Fibroblast of lung (primary cell): ENCODE measurements at regions not wholly inside any gene's neighbourhood (a gene's known extent, or its start where the extent isn't known, plus 50 kb on each side); places are given as distances from the start of the nearest gene placed in this dataset.

ENCODE experiments used
- DNase-seq, 2 donors: peaks; one replicate each; pipeline versions ENCODE4 v3.0.0 to v3.0.0-alpha.2; 2010; ENCODE audit warnings: low read depth in 2 of 2
- H2AFZ ChIP-seq: 2 replicates; pipeline ENCODE4 v1.5.1; 2012; ENCODE audit warnings: low read length, control low read depth, inconsistent platforms
- H3K27ac ChIP-seq: 2 replicates; pipeline ENCODE4 v1.5.1; 2011; ENCODE audit warnings: low read length, control low read depth; ENCODE audit not compliant: insufficient read depth
- H3K27me3 ChIP-seq: 2 replicates; pipeline ENCODE4 v1.5.1; 2011; ENCODE audit warnings: mild to moderate bottlenecking, low read length; ENCODE audit not compliant: control insufficient read depth, insufficient read depth
- H3K36me3 ChIP-seq: 2 replicates; pipeline ENCODE4 v1.5.1; 2011; ENCODE audit warnings: low read length; ENCODE audit not compliant: control insufficient read depth, insufficient read depth
- H3K4me1 ChIP-seq: 2 replicates; pipeline ENCODE4 v1.5.1; 2011; ENCODE audit warnings: low read length; ENCODE audit not compliant: control insufficient read depth, insufficient read depth; ENCODE audit errors: extremely low read depth
- H3K4me2 ChIP-seq: 2 replicates; pipeline ENCODE4 v1.5.1; 2011; ENCODE audit warnings: low read length, control low read depth; ENCODE audit not compliant: insufficient read depth; ENCODE audit errors: extremely low read depth
- H3K4me3 ChIP-seq, 4 experiments: fragments of 200-600 bp in 1 of 4; sonication (generic) in 1 of 4; replicated peaks in 1 of 4; 2 replicates each; pipeline ENCODE4 v1.5.1; 2011 to 2016; ENCODE audit warnings: low read length in 4 of 4, low read depth in 3 of 4, mild to moderate bottlenecking in 3 of 4, control low read depth in 2 of 4, inconsistent platforms in 1 of 4, mixed read lengths in 1 of 4; ENCODE audit not compliant: insufficient read depth in 1 of 4; ENCODE audit errors: control extremely low read depth in 1 of 4
- H3K79me2 ChIP-seq: 2 replicates; pipeline ENCODE4 v1.5.1; 2012; ENCODE audit warnings: mild to moderate bottlenecking, low read length, inconsistent platforms; ENCODE audit not compliant: control insufficient read depth, insufficient read depth
- H3K9ac ChIP-seq: 2 replicates; pipeline ENCODE4 v1.5.1; 2011; ENCODE audit warnings: mild to moderate bottlenecking, low read length, control low read depth; ENCODE audit not compliant: insufficient read depth
- H3K9me3 ChIP-seq: 2 replicates; pipeline ENCODE4 v1.5.1; 2012; ENCODE audit warnings: low read depth, low read length; ENCODE audit not compliant: control insufficient read depth, insufficient read depth
- H4K20me1 ChIP-seq: 2 replicates; pipeline ENCODE4 v1.5.1; 2011; ENCODE audit warnings: low read length; ENCODE audit not compliant: control insufficient read depth, insufficient read depth; ENCODE audit errors: extremely low read depth
- EZH2 ChIP-seq: IDR thresholded peaks from 2 replicates; pipeline ENCODE4 v1.5.1; 2012; ENCODE audit warnings: low read length, control low read depth, mild to moderate bottlenecking; ENCODE audit errors: missing control alignments
- TF ChIP-seq, protein P1 (sequence below), 2 donors: IDR thresholded peaks in 1 of 2; conservative IDR thresholded peaks in 1 of 2; 1 replicate in 1 of 2; 2 replicates in 1 of 2; pipeline ENCODE4 v1.5.1; 2011 to 2012; ENCODE audit warnings: low read length in 2 of 2, control low read depth in 1 of 2, inconsistent platforms in 1 of 2, low read depth in 1 of 2, mild to moderate bottlenecking in 1 of 2

DNA sequence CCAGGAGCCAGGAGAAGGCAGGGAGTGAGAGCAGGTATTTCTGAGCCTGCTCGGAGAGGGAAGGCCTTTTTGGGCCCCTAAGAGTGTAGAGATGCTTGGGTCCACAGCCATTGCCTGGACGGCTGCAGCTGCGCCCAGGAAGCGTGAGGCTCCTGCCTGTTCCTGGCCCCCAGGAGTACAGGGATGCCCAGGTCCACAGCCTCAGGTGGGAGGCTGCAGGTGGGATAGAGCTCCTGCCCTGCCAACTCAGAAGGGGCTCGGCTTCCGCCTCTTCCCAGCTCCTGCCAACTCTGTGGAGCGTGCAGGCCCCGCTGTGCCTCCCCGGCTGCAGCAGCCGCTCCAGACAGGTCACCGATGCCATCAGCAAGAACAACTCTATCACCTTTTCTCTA lies 351.0 kb upstream of the PCDH20 start:
- H3K9me3 ChIP-seq, result no peaks in the 10 kb centered on the region
- H3K9ac ChIP-seq, result no peak overlapping the region
- H3K4me3 ChIP-seq, result no peak overlapping the region
- H3K27ac ChIP-seq, result no peak overlapping the region
- no peaks in the 10 kb centered on the region for H3K79me2 ChIP-seq
- no peak overlapping the region for H2AFZ ChIP-seq
- TF ChIP-seq, protein P1, sequence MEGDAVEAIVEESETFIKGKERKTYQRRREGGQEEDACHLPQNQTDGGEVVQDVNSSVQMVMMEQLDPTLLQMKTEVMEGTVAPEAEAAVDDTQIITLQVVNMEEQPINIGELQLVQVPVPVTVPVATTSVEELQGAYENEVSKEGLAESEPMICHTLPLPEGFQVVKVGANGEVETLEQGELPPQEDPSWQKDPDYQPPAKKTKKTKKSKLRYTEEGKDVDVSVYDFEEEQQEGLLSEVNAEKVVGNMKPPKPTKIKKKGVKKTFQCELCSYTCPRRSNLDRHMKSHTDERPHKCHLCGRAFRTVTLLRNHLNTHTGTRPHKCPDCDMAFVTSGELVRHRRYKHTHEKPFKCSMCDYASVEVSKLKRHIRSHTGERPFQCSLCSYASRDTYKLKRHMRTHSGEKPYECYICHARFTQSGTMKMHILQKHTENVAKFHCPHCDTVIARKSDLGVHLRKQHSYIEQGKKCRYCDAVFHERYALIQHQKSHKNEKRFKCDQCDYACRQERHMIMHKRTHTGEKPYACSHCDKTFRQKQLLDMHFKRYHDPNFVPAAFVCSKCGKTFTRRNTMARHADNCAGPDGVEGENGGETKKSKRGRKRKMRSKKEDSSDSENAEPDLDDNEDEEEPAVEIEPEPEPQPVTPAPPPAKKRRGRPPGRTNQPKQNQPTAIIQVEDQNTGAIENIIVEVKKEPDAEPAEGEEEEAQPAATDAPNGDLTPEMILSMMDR (conservative IDR thresholded peaks at IDR 0.05 in 1 of 2, IDR thresholded peaks at IDR 0.05 in 1 of 2; ENCODE audit: low read depth in 1 of 2, low read length in 2 of 2), result no peak
- no peak for TF ChIP-seq EZH2
- no peaks in the 10 kb centered on the region for H3K27me3 ChIP-seq
- H3K36me3 ChIP-seq, result no peaks in the 10 kb centered on the region
- no peak for DNase-seq
- H3K4me1 ChIP-seq, result no peaks in the 10 kb centered on the region
- no peak overlapping the region for H3K4me2 ChIP-seq
- no peaks in the 10 kb centered on the region for H4K20me1 ChIP-seq

DNA sequence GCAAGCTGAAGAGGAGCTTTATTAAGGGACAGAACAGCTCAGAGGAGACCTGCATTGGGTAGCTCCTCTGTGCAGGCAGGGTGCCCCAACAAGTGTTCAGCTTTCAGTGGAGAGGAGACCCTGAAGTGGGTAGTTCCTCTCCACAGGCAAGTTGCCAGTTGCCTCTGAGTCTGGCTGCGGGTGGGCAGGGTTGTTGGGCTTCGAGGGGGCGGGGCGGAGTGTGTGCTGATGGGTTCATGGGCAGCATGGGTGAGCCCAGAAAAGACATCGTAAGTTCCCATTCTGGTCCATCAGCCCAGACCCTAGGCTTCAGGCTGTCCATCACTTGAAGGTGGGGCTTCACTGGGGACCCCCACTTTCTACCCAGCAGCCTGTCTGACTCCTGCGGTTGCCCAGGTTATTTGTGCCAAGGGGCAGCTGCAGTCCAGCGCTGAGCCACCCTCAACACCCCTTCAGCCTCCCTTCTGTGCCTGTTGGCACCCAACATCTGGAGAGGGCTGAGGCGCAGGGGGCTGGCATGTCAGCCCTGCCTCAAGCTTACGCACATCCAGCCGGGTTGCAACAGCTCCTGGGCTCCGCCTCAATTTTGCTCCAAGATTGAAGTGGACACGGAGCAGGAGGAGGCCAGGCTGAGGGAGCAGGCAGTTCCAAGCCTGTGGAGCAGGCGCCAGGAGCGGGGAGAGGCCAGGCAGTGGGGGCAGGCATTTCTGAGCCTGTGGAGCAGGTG lies 350.5 kb upstream of the PCDH20 start:
- Histone ChIP-seq H3K4me3 (no peak overlapping the region), H2AFZ (no peak overlapping the region), H3K27ac (no peak overlapping the region), H3K36me3 (no peaks in the 10 kb centered on the region), H3K9me3 (no peaks in the 10 kb centered on the region), H4K20me1 (no peaks in the 10 kb centered on the region), H3K27me3 (no peaks in the 10 kb centered on the region), H3K4me2 (no peak overlapping the region), H3K4me1 (no peaks in the 10 kb centered on the region), H3K79me2 (no peaks in the 10 kb centered on the region), H3K9ac (no peak overlapping the region)
- no peak for TF ChIP-seq EZH2
- TF ChIP-seq, protein P1 (conservative IDR thresholded peaks at IDR 0.05 in 1 of 2, IDR thresholded peaks at IDR 0.05 in 1 of 2; ENCODE audit: low read depth in 1 of 2, low read length in 2 of 2), result no peak
- DNase-seq, result no peak

DNA sequence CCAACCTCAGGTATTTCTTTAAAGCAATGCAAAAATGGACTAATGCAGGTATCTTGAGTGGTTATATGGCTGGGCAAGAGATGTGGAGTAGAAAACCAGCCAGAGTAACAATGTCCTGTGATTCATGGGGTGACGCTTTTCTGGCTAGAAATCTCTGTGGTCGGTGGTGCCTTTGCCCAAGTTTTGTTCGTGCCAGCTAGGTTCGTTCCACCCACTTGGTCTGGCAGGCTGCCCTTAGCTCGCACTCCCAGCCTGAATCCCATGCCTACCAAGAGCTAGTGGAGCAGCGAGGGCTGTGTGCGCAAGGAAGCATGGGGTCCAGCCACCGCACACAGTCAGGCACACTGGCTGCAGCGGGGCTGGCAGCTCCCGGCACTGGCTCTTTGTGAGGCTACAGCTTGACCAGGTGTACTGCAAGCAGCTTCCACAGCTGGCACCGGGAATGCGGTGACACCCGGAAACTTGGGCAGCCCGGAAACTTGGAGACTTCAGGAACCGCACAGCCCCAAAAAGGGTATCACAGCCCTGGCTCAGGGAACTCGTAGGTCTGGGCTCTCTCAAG lies 349.6 kb upstream of the PCDH20 start:
- Histone ChIP-seq H3K9me3 (no peaks in the 10 kb centered on the region), H3K4me1 (no peaks in the 10 kb centered on the region), H3K79me2 (no peaks in the 10 kb centered on the region), H3K27me3 (no peaks in the 10 kb centered on the region), H3K27ac (no peak overlapping the region), H4K20me1 (no peaks in the 10 kb centered on the region), H3K36me3 (no peaks in the 10 kb centered on the region), H3K4me2 (no peak overlapping the region), H3K9ac (no peak overlapping the region), H3K4me3 (no peak overlapping the region), H2AFZ (no peak overlapping the region)
- no peak for DNase-seq
- no peak for TF ChIP-seq EZH2
- TF ChIP-seq, protein P1 (conservative IDR thresholded peaks at IDR 0.05 in 1 of 2, IDR thresholded peaks at IDR 0.05 in 1 of 2; ENCODE audit: low read depth in 1 of 2, low read length in 2 of 2), result no peak
